PFSK-1 (cell line): ENCODE measurements at regions not wholly inside any gene's neighbourhood (a gene's known extent, or its start where the extent isn't known, plus 50 kb on each side); places are given as distances from the start of the nearest gene placed in this dataset.

Experiments used
- FOXP2 ChIP-seq: optimal IDR thresholded peaks from 2 replicates; pipeline ENCODE3; 2011; ENCODE audit warnings: borderline replicate concordance, control low read depth, inconsistent platforms; ENCODE audit not compliant: insufficient read depth; ENCODE audit errors: extremely low read length, extremely low read depth
- POLR2AphosphoS5 ChIP-seq: IDR thresholded peaks from 2 replicates; pipeline ENCODE4 v1.6.1; 2012; ENCODE audit warnings: low read depth, mild to moderate bottlenecking, control low read depth, low read length, moderate library complexity
- REST ChIP-seq, 2 experiments: IDR thresholded peaks; 2 replicates each; pipeline versions ENCODE4 v1.6.1 to v1.8.0; 2011 to 2012; ENCODE audit warnings: low read depth in 2 of 2, low read length in 2 of 2, control low read depth in 1 of 2, inconsistent platforms in 1 of 2, mild to moderate bottlenecking in 1 of 2, moderate library complexity in 1 of 2; ENCODE audit not compliant: insufficient read depth in 1 of 2
- SIN3A ChIP-seq: IDR thresholded peaks from 2 replicates; pipeline ENCODE4 v1.6.1; 2012; ENCODE audit warnings: mild to moderate bottlenecking, low read length, moderate library complexity, borderline replicate concordance; ENCODE audit not compliant: insufficient read depth
- TAF1 ChIP-seq: IDR thresholded peaks from 2 replicates; pipeline ENCODE4 v1.6.1; 2012; ENCODE audit warnings: low read length, control low read depth, borderline replicate concordance; ENCODE audit not compliant: insufficient read depth

- TF ChIP-seq SIN3A (no peak), TAF1 (no peak), REST (IDR thresholded peaks at IDR 0.05; ENCODE audit: insufficient read depth in 1 of 2, low read depth in 2 of 2, low read length in 2 of 2) (no peak), FOXP2 (no peak), POLR2AphosphoS5 (no peak)
These were observed 77.5 kb upstream of the POMP start for GRCh38 chr13:28581451-28581850.

DNA sequence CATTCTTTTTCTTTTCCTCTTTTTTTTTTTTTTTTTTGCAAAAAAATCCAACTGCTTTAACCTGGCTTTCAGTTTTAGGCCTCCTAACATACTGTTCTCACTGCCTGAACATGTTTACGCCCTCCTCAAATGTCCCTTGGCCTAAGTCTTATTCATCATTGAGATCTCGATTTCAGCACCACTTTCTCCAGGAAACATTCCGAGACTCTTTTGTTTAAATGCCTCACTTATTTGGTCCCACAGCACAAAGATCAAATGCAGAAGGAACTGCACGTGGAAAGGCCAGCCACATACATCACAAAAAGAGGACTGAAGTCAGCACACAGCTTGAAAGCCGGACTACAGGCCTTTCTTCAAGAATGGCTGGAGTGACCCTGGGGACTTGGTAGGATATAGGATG is 79.2 kb upstream of the POMP start:
- TF ChIP-seq POLR2AphosphoS5 (no peak), REST (IDR thresholded peaks at IDR 0.05; ENCODE audit: insufficient read depth in 1 of 2, low read depth in 2 of 2, low read length in 2 of 2) (no peak), SIN3A (no peak), TAF1 (no peak), FOXP2 (no peak)

DNA sequence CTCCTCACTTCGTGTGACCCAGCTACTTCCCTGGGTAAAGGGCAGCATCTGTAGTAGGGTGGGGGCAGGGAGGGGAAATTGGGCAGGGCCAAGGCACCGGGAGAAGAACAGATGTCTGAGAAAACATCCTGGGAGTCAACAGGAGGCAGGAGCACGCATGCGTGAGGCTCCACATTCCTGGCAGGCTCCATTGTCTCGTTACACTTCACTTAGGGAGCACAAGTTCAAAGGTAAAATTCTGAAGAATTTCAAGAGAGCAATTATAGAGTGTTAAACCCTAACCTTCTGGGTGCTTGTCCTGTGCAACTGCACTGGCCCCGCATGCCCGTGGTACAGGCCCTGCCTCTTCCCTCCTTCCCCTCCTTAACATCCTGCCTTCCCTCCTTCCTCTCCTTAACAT is 79.6 kb upstream of the POMP start:
- TF ChIP-seq TAF1 (no peak), FOXP2 (no peak), SIN3A (no peak), REST (IDR thresholded peaks at IDR 0.05; ENCODE audit: insufficient read depth in 1 of 2, low read depth in 2 of 2, low read length in 2 of 2) (no peak)

DNA sequence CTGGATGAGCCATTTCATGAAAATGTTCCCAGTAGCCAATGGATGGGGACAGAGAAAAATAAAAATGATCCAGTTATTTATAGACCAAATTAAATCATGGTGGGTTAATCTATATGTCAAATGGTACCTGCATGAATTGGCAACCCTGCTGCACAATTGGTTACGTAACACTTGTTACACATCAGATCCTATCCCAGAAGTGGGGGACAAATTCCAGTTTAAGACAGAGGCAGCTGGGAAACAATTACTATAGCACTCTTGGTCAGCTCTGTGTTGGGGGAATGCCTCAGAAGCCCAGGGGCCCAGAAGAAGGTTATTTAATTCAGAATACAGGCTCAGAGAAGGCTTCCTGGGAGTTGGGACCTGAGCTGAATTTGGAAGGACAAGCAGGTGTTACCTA is 81.1 kb upstream of the FLT1 start:
- TF ChIP-seq POLR2AphosphoS5 (no peak), FOXP2 (no peak), SIN3A (no peak), TAF1 (no peak), REST (IDR thresholded peaks at IDR 0.05; ENCODE audit: insufficient read depth in 1 of 2, low read depth in 2 of 2, low read length in 2 of 2) (no peak)

DNA sequence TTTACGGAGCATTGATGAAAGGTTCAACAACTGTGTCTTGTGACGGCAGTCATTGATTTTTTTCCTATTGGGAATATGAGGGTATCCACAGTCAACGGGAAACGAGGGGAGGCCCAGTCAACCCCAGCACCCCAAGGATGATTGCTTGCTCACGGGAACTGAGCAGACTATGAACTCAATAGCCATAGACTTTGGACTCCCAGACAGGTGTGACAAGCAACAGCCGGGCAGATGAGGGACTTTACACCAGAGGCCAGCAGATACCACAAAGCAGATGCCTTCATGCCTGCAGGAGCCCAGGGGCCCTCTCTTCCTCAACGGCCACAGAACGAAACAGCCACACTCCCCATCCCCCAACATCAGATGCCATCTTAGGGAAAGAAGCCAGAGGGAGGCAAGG is 80.3 kb upstream of the FLT1 start:
- TF ChIP-seq SIN3A (no peak), TAF1 (no peak), REST (IDR thresholded peaks at IDR 0.05; ENCODE audit: insufficient read depth in 1 of 2, low read depth in 2 of 2, low read length in 2 of 2) (no peak), FOXP2 (no peak), POLR2AphosphoS5 (no peak)
